Limb (tissue), 2 donors: ENCODE measurements at regions not wholly inside any gene's neighbourhood (a gene's known extent, or its start where the extent isn't known, plus 50 kb on each side); places are given as distances from the start of the nearest gene placed in this dataset.

Experiments
- DNase-seq, 2 donors: peaks; one replicate each; pipeline ENCODE4 v3.0.0-alpha.2; 2016; ENCODE audit errors: extremely low spot score in 2 of 2

DNA sequence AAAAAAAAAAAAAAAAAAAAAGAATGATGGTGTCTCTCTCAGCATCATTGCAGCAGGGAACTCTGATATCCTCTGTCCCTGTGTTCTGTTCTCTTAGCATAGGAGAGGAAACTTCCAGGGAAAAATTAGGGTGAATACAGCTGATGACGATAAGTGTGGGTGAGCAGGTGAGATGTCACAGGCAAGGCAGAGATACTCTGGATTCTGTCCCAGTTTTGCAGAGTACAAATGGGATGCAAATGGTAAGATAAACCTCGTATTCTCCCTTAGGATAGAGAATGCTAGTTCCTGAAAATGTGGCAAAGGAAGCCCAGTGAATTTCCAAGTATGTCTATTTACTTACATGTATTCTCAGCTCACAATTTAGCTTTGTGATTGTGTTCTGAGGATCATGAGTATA lies 671.6 kb upstream of the BOD1L1 start:
- DNase-seq, result no peak

DNA sequence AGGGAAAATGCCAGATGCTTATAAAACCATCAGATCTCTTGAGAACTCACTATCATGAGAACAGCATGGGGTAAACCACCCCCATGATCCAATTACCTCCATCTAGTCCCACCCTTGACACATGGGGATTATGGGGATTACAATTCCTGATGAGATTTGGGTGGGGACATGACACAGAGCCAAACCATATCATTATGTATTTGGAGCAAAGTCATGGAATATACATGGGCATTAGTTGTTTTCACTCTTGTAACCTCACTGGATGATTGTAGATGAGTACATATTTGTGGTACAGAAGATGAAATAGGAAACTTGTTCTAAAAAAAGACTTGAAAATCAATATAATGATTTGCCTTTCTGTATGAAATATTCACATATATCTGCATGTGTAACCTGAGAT lies 674.5 kb upstream of the BOD1L1 start:
- no peak for DNase-seq

DNA sequence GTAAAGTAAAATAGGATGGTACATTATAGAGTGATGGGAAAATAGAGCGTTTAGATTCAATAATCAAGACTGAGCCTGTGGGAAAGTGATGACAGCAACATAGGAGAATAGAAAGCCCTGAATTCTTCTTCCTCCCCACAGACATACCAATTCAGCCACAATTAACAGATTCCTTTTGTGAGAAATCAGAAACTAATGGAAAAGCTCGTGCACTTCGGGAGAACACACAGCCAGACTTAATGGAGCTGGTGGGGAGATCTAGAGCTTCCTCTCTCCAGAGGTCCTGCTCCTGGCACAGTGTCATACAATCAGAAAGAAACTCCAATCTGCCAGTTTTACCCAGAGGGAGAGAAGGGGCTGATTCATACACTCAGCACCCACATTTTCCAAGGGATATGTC lies 676.3 kb upstream of the BOD1L1 start:
- DNase-seq, result no peak

DNA sequence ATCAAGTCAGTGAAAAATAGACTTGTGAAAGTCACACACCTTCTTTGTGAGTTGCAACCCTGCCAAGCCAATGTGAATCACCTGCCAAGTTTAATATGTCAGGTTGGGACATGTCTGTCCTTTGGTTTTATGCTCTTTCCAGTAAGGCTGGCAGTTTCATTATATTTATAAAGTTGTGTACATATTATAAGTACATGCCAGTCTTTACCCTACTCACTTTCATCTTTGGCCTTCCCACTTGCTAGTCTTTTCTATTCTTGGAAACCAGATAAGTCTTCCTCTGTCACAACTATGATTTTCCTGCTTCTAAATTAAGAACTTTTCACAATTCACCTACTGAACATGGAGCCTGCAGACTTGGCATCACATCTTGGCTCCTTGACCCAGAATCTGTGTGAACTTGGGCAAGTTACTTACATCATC lies 680.7 kb upstream of the BOD1L1 start:
- DNase-seq, result no peak

DNA sequence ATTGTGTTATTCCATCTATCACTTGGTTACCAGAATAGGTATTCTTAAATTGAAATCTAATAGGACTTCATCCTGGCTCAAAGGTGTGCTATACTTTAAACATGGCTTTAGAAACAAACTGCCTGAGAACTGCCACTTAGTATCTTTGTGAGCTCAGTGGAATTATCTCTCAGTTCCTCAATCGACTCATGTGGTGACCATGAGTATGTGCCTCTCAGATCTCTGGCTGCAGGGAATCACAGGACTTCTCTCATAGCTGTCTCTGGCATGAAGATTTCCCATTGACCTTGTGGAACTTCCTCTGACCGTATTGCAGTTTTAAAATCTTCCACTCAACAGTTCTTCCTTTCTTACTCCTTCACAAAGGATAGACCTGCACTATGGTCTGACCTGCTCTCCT lies 681.9 kb upstream of the BOD1L1 start:
- no peak for DNase-seq

DNA sequence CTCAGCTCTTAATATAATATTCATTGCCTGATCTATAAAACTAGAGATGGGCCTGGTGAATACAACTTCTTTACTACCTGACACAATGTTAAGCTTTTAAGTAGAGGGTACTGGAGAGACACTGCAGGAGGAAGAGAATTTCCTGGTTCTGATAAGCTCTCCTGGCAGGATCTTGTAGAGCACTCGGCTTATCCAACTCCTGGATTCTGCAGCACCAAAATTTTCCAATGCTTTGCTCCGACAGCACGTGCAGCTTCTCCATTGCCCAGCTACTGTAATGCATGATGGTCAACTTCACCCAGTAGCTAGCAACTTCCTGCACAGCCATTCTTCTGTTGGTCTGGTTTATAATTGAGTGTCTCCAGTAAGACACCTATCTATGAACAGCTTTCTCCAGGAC lies 686.2 kb upstream of the BOD1L1 start:
- DNase-seq, result no peak

DNA sequence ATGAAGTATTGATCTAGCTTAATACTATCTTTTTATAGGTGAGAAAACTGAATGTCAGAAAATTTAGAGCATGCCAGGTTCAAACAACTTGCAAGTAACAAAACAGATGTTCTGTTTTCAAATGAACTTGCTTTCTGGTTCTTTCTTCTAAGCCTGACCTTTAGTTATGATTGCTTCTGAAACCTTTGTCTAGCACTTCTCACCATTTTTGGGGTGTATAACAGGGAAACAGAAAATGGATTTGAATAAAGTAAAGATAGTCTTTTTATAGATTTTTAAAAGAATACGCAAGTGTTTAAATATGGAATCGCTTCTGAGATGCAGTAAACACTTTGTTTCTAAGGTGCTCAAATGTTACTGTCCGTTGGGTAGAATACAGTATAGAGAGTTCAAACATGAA lies 687.2 kb upstream of the CPEB2 start:
- no peak for DNase-seq

DNA sequence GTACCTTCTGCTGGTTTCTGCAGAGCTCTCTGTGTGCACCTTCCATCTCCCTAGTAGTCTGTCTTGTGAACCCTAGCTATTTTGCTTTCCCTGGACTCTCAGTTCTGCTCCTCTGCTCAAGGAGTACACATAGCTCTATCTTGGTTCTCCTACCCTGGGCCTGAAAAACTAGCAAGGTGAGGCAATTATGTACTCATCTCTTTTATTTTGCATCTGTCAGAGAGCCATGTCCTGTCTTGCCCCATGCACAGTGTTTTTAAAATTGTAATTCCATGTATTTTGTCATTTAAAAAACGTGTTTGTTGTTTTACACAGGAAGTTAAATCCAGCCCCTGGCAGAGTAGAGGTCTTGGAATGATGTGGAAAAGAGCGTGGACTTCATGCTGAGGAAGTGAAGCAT lies 684.9 kb upstream of the CPEB2 start:
- no peak for DNase-seq

DNA sequence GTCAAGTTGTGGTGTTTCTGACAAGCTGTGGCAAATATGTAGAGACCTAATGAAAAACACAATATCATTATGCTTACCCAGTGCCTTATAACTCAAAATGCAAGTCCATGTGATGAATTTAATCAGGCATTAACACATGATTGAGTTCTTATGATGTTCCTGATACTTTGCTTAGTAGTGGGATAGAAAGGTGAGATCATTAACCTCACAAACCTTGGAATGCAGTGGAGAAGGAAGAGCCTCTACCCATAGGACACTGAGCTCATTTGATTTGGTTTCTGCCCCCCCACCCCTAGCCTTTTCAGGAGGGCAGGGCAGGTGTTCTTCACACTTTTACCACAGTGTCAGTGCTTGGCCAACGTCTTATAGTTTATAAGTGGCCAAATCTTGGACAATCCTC lies 683.6 kb upstream of the CPEB2 start:
- no peak for DNase-seq

DNA sequence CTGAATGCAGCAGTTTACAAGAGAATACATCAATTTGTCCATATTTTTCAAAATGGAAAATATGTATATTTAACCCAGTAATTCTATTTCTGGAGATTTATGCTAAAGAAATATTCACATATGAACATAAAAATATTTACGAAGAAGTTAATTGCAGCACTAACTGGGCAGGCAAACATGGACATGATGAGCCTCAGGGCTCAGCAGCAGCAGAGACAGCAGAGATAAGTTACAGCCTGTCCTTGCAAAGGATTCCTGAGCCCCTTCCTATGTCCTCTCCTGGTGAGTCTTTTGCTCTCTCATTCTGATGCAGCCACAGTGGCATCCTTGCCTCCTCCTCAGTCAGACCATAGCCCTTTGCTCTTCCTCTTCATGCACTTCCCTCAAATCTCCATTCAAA lies 680.6 kb upstream of the CPEB2 start:
- no peak for DNase-seq

DNA sequence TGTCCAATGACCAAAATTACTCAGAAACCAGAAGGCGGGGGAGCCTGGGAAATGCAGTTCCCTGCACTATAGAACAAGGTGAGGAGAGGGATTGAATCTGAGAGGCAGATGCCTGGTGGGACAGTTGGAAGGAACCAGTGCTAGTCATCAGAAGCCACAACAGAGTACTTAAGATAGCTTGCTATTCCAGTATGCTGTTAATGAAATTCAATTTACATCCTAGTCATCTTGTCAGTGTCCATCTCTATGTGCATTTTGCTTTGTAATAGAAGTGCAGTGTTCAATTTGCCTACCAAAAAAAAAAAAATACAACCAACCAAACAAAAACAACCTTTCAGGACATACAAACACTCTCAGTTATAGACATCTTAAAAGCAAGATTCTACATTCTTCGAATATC lies 679.1 kb upstream of the CPEB2 start:
- no peak for DNase-seq

DNA sequence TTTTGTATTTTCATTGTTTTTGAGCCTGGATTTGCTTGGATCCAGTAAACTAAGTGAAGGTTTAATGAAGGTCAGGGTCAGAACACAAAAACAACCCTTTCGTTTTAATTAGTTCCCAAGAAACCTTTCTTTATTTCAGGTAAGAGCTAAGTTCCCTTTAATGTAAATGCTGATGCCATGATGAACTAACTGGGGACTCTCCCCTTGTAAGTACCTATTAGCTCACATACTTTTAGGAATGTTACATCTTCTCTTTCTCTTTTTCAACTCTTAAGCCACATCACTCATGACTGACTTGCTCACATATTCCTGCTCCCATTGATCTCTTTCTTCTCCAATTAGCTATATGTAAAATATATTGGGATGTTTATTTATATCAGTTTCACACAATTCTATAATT lies 673.1 kb upstream of the CPEB2 start:
- no peak for DNase-seq

DNA sequence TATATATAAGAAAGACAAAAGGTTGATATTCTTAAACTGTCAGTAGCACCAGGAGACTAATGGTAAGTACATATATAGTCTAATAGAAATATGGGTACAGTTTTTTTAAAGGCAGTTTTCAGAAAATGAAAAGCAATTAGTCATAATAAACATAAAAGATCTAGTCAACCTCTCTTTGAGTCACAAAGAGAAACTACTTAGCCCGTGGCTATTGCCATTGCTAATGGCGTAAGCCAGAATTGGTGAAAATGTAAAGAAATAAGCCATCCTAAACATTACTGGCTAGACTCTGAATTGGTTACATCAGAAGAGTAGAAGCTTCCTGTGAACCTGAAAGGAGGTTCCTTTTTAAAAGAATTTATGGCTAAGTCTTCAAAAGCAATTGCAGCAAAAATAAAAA lies 668.7 kb upstream of the CPEB2 start:
- no peak for DNase-seq

DNA sequence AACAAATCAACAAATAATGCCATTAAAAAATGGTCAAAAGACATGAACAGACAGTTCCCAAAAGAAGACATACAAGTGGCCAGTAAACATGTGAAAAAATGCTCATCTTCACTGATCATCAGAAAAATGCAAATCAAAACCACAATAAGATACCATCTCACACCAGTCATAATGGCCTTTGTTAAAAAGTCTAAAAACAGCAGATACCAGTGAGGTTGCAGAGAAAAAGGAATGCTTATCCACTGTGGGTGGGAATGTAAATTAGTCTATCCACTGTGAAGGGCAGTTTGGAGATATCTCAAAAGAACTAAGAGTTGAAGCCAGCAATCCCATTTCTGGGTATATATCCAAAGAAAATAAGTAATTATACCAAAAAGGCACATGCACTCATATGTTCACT lies 668.1 kb upstream of the CPEB2 start:
- DNase-seq, result no peak

DNA sequence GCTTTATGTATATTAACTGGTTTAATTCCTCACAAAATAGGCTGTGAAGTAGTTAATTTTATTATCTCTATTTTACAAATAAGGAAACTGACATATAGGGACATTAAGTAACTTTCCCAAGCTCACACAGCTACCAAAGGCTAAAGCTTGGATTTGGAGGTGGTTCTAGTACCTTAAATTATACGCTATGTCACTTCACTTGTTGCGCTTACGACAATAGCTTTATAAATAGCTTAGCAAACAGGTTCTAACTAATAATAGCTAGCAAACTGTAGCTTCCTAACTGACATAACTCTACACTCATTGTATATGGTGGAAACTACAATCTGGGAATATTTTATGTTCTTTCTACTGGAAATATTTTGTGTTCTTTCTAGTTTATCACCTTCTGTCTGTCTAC lies 666.4 kb upstream of the CPEB2 start:
- DNase-seq, result no peak

DNA sequence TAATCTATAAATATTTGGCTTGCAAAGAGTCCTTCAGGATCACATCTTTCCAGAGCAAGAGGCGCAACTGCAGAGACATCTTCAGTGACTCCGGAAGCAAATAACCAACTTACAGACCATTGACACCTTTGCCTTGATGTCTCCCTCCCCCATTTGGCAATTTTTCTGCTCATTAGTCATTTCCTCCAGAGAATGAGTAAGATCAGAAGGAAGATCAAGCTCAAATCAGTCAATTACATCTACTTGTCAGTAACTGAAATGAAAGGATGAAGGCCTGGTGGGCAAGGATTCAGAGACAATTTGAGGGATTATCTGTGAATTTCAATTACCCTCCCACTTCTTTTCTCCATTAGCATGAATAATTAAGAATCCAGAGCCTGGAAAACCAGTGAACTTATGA lies 665.6 kb upstream of the CPEB2 start:
- no peak for DNase-seq

DNA sequence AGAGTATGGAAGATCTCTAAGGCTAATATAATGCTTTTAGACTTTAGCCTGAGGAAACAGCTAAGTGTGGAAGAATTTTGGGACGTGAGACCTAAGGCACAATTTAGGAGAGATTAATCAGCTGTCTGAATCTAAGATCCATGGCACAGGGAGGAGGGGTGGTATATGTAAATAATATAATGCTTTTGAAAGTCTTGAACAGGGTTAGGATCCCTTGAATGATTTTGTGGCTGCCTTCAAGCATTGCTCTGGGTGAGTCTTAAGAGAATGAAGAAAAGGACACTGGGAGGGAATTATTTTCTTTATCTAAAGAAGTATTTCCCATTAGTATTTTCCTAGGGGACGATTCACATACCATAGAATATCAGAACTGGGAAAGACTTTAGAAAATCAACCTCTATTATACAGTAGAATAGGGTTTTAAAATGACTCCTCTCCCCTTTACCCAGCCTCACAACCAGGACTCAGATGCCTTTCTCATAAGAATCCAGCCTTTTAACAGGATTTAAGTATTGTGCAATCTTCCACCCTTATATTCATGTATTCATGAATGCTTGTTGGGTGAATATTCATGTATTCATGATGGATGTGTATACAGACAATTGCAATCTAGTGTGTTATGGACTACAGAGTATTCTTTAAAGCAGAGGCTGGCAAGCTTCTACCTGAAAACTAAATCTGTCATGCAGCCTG lies 664.2 kb upstream of the CPEB2 start:
- DNase-seq, result no peak

DNA sequence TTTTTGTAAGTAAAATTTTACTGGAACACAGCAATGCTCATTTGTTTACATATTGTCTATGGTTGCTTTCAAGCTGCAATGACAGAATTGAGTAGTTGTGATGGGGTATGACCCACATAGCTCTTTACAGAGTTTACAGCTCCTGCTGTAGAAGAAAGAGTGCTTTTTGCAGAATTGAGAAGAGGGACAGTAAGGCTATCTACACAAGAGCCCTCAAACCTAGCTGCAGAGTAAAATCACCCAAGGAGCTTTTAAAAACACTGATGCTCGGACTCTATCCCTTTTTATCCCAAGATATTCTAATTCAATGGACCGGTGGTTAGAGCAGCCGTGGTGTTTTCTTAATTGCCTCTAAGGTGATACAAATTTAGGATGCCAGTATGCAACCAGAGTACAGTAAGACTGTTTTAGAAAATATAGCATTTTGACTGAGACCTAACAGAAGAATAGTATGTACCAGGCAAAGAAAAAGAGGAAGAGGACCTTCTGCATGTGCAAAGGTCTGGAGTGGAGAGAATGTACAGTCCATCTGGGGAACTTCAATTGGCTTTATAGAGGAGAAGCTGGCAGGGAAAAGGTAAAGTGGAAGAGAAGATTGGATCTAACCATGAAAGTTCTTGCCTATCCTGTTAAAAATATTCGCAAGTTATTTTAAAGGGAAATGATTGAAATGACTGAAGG lies 663.6 kb upstream of the CPEB2 start:
- DNase-seq, result no peak

DNA sequence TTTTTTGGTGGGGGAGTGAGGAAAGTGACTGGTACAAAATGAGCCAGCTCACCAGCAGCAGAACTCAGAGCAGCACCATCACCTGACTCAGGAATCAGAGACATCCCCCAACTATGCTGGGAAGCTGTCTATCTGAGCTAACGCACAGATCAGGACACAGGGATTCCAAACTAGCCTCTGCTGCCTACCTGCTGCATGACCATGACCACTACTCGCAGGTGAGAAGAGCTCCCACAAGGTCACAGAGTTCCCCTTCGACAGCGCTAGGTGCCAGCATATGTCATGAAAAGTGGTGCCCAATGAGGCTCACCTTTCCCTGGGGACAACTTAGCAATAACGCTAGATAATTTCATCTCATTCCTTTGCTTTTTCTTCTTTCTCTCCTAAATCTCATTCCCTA lies 662.6 kb upstream of the CPEB2 start:
- no peak for DNase-seq

DNA sequence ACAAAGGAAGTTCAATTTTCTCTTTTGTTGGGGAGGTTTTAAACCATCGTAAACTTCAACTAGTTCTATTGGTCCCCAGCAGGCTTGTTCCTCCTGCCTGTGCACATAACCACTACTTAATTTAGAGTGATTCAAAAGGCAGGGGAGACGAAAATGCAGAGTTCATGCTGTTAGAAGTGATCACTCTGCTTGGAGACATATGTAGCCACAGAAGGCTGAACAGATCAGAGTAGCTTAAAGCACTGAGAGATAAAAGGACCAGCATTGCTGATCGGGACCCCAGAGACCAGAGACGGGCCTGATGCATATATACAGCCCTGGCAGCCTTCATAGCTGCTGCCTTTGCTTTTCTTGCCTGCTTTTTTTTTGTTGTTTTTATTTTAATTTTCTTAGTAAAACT lies 662.0 kb upstream of the CPEB2 start:
- no peak for DNase-seq

DNA sequence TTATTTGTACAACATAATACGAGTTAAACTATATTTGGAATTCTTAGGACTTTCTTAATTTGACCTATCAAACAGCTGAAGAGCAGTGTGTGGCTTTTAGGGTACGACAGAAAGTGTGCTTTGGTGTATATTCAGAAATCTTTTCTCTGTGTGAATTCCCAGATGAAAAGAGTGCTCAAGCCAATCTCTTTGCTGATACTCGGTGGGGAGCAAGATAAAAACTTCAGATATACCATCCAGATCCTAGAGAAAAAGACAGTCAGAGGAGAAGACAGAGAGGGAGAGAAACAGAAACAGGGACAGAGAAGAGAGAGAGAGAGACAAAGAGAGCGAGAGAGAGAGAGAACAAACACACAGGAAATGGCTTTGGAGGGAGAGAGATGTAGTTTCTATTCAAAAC lies 658.3 kb upstream of the CPEB2 start:
- no peak for DNase-seq

DNA sequence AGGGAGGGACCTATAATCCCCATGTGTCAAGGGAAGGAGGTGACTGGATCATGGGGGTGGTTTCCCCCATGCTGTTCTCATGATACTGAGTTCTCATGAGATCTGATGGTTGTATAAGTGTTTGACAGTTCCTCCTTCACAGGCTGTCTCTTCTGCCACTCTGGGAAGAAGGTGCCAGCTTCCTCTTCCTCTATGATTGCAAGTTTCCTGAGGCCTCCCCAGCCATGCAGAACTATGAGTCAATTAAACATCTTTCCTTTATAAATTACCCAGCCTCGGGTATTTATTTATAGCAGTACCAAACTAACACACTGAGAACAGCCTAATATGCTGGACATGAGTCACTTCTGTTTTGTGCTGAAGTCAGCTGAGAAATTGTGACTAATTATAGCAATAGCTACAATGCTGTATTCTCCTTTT lies 656.9 kb upstream of the CPEB2 start:
- DNase-seq, result no peak

DNA sequence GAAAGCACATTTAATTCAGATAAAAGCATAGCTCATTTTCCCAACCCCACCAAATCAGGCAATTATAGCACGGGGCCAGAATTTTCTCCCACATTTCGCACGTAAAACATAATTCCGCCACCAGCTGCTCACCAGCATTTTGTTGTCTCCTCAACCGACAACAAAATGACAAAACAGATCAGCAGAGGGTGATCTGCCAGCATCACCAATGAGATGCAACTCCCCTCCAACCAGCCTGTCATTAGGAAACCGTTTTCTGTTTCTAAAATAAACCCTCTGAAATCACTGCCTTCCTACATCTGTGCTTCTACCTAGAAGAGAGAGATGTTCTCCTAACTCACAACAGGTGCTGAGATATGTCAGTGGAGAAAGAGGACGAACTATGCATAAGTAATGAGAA lies 654.8 kb upstream of the CPEB2 start:
- DNase-seq, result no peak

DNA sequence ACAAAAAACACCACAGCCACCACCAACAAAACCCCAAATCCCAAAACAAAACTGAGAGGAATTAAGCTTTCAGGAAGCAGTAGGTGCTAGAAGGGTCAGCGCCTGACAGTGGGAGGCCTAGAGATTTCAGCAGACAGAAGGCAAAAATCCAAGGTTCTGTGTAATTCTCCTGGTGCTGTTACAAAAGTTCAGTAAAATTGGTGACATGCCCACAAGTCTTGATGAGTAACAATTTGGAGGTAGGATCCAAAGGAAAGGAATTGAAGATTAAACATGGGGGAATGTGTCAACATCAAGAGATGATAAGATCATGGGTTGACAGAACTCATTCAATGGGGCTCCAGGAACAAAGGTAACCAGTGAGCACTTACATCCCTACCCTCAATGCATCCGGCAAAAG lies 653.8 kb upstream of the CPEB2 start:
- no peak for DNase-seq
